ENCODE measurements at regions not wholly inside any gene's neighbourhood (a gene's known extent, or its start where the extent isn't known, plus 50 kb on each side); places are given as distances from the start of the nearest gene placed in this dataset.

GRCh38 chr22:27669798-27670599 is 131.6 kb downstream of the MN1 start:
- TF ChIP-seq CTCF (conservative IDR thresholded peaks at IDR 0.05; ENCODE audit: low read length), result no peak
- H3K4me3 ChIP-seq (ENCODE audit: low read length), result no peak overlapping the region
- DNase-seq (ENCODE audit: low read depth), result no peak

- no peak overlapping the region for H3K4me3 ChIP-seq (ENCODE audit: low read length)
- no peak for DNase-seq (ENCODE audit: low read depth)
- TF ChIP-seq CTCF (conservative IDR thresholded peaks at IDR 0.05; ENCODE audit: low read length), result no peak
Measured at GRCh38 chr22:27670701-27671412, 130.7 kb downstream of the MN1 start.

- TF ChIP-seq CTCF (conservative IDR thresholded peaks at IDR 0.05; ENCODE audit: low read length), result no peak
- no peak for DNase-seq (ENCODE audit: low read depth)
- H3K4me3 ChIP-seq (ENCODE audit: low read length), result no peak overlapping the region
Measured at GRCh38 chr22:27671413-27671935, 130.1 kb downstream of the MN1 start.

GRCh38 chr22:27672721-27673418 is 128.7 kb downstream of the MN1 start:
- no peak for TF ChIP-seq CTCF (conservative IDR thresholded peaks at IDR 0.05; ENCODE audit: low read length)
- H3K4me3 ChIP-seq (ENCODE audit: low read length), result no peak overlapping the region
- no peak for DNase-seq (ENCODE audit: low read depth)

GRCh38 chr22:27673839-27674238 is 127.7 kb downstream of the MN1 start:
- no peak for TF ChIP-seq CTCF (conservative IDR thresholded peaks at IDR 0.05; ENCODE audit: low read length)
- H3K4me3 ChIP-seq (ENCODE audit: low read length), result no peak overlapping the region
- no peak for DNase-seq (ENCODE audit: low read depth)

- no peak for TF ChIP-seq CTCF (conservative IDR thresholded peaks at IDR 0.05; ENCODE audit: low read length)
- no peak for DNase-seq (ENCODE audit: low read depth)
- no peak overlapping the region for H3K4me3 ChIP-seq (ENCODE audit: low read length)
Measured at GRCh38 chr22:27674261-27674923, 127.2 kb downstream of the MN1 start.

All from AG10803 (cell line).